ENCODE measurements at regions not wholly inside any gene's neighbourhood (a gene's known extent, or its start where the extent isn't known, plus 50 kb on each side); places are given as distances from the start of the nearest gene placed in this dataset.
A peak's percentile ranks its signal among the peaks of the same experiment; 100 is the strongest.

DNA sequence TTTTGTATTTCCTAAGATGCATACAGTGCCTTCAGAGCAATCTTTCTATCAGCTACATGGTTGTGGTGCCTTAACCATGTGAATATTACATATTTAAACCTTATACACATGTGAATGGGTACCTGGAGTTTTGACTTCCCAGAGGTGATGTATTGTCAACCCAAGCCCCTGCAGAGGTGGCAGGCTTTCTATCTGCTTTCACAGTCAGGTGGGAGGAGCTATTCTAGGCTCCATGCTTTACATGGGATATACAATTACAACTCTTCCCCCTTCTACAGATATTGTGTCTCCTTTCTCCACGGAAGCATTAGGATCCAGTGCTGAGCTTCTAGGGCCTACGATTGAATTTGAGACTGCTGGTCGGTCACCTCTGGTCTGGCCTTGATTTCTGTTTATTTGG lies 89.8 kb upstream of the TUT7 start:
- H3K9me3 ChIP-seq (ENCODE audit: severe bottlenecking): no peaks in the 10 kb centered on the region
- TF ChIP-seq, protein P1, sequence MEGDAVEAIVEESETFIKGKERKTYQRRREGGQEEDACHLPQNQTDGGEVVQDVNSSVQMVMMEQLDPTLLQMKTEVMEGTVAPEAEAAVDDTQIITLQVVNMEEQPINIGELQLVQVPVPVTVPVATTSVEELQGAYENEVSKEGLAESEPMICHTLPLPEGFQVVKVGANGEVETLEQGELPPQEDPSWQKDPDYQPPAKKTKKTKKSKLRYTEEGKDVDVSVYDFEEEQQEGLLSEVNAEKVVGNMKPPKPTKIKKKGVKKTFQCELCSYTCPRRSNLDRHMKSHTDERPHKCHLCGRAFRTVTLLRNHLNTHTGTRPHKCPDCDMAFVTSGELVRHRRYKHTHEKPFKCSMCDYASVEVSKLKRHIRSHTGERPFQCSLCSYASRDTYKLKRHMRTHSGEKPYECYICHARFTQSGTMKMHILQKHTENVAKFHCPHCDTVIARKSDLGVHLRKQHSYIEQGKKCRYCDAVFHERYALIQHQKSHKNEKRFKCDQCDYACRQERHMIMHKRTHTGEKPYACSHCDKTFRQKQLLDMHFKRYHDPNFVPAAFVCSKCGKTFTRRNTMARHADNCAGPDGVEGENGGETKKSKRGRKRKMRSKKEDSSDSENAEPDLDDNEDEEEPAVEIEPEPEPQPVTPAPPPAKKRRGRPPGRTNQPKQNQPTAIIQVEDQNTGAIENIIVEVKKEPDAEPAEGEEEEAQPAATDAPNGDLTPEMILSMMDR (IDR thresholded peaks at IDR 0.05; ENCODE audit: poor library complexity, severe bottlenecking): no peak
- no peak overlapping the region for H3K27ac ChIP-seq (ENCODE audit: poor library complexity, severe bottlenecking)
- H3K4me3 ChIP-seq (ENCODE audit: severe bottlenecking): no peak overlapping the region
- no peaks in the 10 kb centered on the region for H3K36me3 ChIP-seq (ENCODE audit: low read depth)
- H3K27me3 ChIP-seq (ENCODE audit: insufficient read depth, poor library complexity, severe bottlenecking): no peaks in the 10 kb centered on the region
- no peaks in the 10 kb centered on the region for H3K4me1 ChIP-seq (ENCODE audit: insufficient read depth, poor library complexity, severe bottlenecking)
- ATAC-seq (ENCODE audit: low read depth) (no peak), DNase-seq (ENCODE audit: low spot score) (no peak)

DNA sequence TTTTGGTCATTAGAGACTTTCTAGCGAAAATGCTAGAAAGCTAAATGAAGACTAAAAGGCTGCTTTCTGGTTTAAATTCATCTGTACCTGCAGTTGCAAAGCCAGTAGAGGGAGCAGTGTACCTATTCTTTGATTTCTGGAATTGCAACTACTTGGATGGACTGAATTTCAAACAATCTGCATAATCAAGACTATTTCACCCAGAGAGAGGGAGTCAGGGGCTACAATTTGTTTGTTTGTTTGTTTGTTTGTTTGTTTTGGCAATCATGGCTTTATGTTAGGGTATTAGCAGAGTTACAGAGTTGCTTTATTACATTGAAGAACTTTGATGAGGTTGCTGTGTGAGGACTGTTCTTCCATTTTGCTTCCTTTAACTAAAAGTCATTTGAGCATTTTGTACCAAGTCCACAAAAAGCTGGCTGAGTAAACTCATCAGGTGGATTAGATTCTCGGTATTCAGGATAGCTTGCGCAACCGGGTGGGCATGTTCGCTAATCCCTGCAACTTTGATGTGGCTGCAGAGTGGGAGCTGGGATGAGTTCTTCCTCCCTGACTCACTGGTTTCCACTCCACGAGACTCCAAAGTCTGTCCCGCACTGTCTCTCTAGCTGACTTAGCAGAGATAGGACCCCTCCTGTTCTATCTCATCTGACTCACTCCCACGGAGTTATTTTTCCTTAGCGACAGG lies 80.0 kb upstream of the TUT7 start:
- H3K4me1 ChIP-seq (ENCODE audit: insufficient read depth, poor library complexity, severe bottlenecking): no peaks in the 10 kb centered on the region
- TF ChIP-seq, protein P1 (IDR thresholded peaks at IDR 0.05; ENCODE audit: poor library complexity, severe bottlenecking): peak; percentile 92
- H3K9me3 ChIP-seq (ENCODE audit: severe bottlenecking): no peaks in the 10 kb centered on the region
- no peaks in the 10 kb centered on the region for H3K36me3 ChIP-seq (ENCODE audit: low read depth)
- H3K27ac ChIP-seq (ENCODE audit: poor library complexity, severe bottlenecking): no peak overlapping the region
- peak; percentile 58 for ATAC-seq (ENCODE audit: low read depth)
- no peak for DNase-seq (ENCODE audit: low spot score)
- no peak overlapping the region for H3K4me3 ChIP-seq (ENCODE audit: severe bottlenecking)
- H3K27me3 ChIP-seq (ENCODE audit: insufficient read depth, poor library complexity, severe bottlenecking): no peaks in the 10 kb centered on the region

DNA sequence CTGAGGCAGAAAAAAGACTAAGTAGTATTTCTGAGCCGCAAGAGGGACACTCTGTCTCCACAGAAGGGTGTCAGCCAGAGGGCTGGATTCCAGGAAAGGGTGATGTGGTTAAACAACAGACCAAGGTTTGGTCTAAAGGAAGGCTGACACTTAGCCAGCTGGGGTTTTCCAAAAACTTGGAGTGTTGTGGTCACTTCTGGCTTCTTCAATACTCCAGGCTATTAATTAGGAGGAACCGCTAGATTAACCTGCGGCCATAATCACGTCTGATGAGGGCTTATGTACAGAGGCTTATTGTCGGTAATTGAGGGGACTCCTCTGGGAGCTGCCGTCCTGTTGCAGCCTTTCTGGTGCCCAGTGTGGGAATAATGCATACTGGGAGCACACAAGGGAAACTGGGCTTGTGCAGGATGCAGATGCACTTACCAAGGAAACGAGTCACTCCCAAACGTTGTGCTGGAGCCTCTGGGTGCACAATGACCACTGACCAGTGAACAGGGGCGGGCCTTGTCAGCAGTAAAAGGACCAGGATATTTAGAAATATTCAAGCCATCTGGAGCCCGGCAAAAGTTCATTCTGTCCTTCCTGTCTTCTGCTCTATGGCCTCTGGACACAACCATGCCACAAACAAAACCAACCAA lies 70.2 kb upstream of the TUT7 start:
- no peaks in the 10 kb centered on the region for H3K27me3 ChIP-seq (ENCODE audit: insufficient read depth, poor library complexity, severe bottlenecking)
- H3K4me3 ChIP-seq (ENCODE audit: severe bottlenecking): no peak overlapping the region
- H3K36me3 ChIP-seq (ENCODE audit: low read depth): no peaks in the 10 kb centered on the region
- ATAC-seq (ENCODE audit: low read depth) (no peak), DNase-seq (ENCODE audit: low spot score) (no peak)
- TF ChIP-seq, protein P1 (IDR thresholded peaks at IDR 0.05; ENCODE audit: poor library complexity, severe bottlenecking): no peak
- H3K4me1 ChIP-seq (ENCODE audit: insufficient read depth, poor library complexity, severe bottlenecking): no peaks in the 10 kb centered on the region
- H3K27ac ChIP-seq (ENCODE audit: poor library complexity, severe bottlenecking): no peak overlapping the region
- H3K9me3 ChIP-seq (ENCODE audit: severe bottlenecking): no peaks in the 10 kb centered on the region

DNA sequence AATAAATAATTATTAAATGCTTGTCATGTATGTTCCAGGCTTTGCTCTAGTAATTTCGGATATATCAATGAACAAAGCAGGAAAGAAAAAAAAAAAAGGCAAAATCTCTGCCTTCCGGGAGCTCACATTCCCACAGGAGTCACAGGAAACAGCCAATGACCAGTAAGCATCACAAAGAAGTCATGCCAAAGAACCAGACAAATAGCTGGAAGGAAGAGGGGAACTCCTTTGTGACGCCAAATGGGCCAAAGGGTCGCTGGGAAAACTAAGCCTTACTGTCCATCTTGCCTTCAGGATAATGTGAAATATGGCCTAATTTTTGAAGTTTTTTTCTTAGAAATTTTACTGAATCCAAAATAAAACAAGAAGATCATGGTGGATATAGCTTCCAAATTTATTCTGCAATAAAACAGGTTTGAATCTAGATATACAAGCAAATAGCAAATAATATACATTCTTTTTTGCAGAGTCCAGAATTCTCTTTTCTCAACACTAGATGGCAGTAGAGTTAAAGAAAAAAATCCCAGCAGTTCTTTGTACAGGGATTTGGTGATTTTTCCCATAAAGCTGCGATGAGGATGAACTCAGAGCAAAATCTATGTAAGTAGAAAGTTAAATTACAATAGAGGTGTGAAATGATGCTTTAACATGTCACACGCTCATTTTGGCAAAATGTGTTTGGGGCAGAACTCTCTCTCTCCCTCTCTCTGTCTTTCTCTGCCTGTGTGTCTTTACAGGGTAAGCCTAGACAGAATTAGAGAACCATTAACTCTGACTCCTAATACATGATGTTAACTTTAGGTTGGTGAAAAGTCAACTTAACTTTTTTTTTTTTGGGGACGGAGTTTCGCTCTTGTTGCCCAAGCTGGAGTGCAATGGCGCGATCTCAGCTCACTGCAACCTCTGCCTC lies 60.0 kb upstream of the TUT7 start:
- no peaks in the 10 kb centered on the region for H3K4me1 ChIP-seq (ENCODE audit: insufficient read depth, poor library complexity, severe bottlenecking)
- H3K27ac ChIP-seq (ENCODE audit: poor library complexity, severe bottlenecking): no peak overlapping the region
- ATAC-seq (ENCODE audit: low read depth) (no peak), DNase-seq (ENCODE audit: low spot score) (no peak)
- H3K27me3 ChIP-seq (ENCODE audit: insufficient read depth, poor library complexity, severe bottlenecking): no peaks in the 10 kb centered on the region
- H3K9me3 ChIP-seq (ENCODE audit: severe bottlenecking): no peaks in the 10 kb centered on the region
- H3K36me3 ChIP-seq (ENCODE audit: low read depth): no peaks in the 10 kb centered on the region
- TF ChIP-seq, protein P1 (IDR thresholded peaks at IDR 0.05; ENCODE audit: poor library complexity, severe bottlenecking): peak; percentile 85
- H3K4me3 ChIP-seq (ENCODE audit: severe bottlenecking): no peak overlapping the region
